ENCODE measurements at regions not wholly inside any gene's neighbourhood (a gene's known extent, or its start where the extent isn't known, plus 50 kb on each side); places are given as distances from the start of the nearest gene placed in this dataset.

DNA sequence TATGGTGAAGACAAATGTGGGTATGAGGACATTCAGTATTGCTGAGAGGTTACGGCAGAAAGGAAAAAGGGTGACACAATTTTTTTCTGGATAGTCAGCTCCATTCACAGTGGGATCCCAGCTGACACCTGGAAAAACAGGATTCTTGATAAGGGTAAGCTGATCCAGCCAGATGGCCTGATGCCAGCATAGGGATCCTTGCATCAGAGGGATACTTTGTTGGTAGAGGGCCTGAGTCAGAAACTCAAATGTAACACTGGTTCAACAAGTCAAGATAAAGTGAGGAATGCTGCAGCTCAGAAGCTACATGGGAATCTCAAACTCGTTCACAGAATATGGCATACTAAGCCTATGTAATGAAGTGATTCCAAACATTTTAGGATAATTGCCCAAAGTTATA, 726.7 kb downstream of the C4orf33 start:
- no peak overlapping the region for H2AFZ ChIP-seq (replicated peaks; ENCODE audit: low read length, poor library complexity)
- intact Hi-C loops (cut with micrococcal nuclease): no loop called here

More for the DNA sequence above, 726.7 kb downstream of the C4orf33 start:
- no peak overlapping the region for H3K4me2 ChIP-seq (ENCODE audit: low read depth, low read length)
- no peak overlapping the region for H4K91ac ChIP-seq (ENCODE audit: insufficient read depth, low read depth, low read length)
- H3K9ac ChIP-seq (ENCODE audit: low read depth, low read length): no peak overlapping the region
- ChIA-PET POLR2A (ENCODE audit: unreplicated experiment) (no interaction called here), CTCF (no interaction called here)
- WGBS, 2 experiments (ENCODE audit: extremely low coverage in 2 of 2, insufficient read length in 1 of 2): no CpG with 5 or more reads among the region's 2 CpGs
- no peak overlapping the region for H3K23ac ChIP-seq (ENCODE audit: low read depth, low read length)
- no peak overlapping the region for H2BK20ac ChIP-seq (ENCODE audit: low read depth, low read length)
- TF ChIP-seq RCOR1 (IDR thresholded peaks at IDR 0.05; ENCODE audit: insufficient replicate concordance, low read length) (no peak), FOS (IDR thresholded peaks at IDR 0.05; ENCODE audit: low read depth, low read length) (no peak), MAFK (IDR thresholded peaks at IDR 0.05; ENCODE audit: low read depth, low read length) (no peak), RFX5 (IDR thresholded peaks at IDR 0.05; ENCODE audit: low read depth, low read length) (no peak), MAZ (IDR thresholded peaks at IDR 0.05; ENCODE audit: borderline replicate concordance, low read depth, low read length) (no peak), BHLHE40 (IDR thresholded peaks at IDR 0.05; ENCODE audit: low read depth, low read length) (no peak)
- TF ChIP-seq, protein P1, sequence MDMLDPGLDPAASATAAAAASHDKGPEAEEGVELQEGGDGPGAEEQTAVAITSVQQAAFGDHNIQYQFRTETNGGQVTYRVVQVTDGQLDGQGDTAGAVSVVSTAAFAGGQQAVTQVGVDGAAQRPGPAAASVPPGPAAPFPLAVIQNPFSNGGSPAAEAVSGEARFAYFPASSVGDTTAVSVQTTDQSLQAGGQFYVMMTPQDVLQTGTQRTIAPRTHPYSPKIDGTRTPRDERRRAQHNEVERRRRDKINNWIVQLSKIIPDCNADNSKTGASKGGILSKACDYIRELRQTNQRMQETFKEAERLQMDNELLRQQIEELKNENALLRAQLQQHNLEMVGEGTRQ (IDR thresholded peaks at IDR 0.05; ENCODE audit: low read depth, low read length): no peak
- TF ChIP-seq, protein P2, sequence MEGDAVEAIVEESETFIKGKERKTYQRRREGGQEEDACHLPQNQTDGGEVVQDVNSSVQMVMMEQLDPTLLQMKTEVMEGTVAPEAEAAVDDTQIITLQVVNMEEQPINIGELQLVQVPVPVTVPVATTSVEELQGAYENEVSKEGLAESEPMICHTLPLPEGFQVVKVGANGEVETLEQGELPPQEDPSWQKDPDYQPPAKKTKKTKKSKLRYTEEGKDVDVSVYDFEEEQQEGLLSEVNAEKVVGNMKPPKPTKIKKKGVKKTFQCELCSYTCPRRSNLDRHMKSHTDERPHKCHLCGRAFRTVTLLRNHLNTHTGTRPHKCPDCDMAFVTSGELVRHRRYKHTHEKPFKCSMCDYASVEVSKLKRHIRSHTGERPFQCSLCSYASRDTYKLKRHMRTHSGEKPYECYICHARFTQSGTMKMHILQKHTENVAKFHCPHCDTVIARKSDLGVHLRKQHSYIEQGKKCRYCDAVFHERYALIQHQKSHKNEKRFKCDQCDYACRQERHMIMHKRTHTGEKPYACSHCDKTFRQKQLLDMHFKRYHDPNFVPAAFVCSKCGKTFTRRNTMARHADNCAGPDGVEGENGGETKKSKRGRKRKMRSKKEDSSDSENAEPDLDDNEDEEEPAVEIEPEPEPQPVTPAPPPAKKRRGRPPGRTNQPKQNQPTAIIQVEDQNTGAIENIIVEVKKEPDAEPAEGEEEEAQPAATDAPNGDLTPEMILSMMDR (conservative IDR thresholded peaks at IDR 0.05; ENCODE audit: low read depth, low read length): no peak
- ATAC-seq (ENCODE audit: low read depth) (no peak), DNase-seq (no peak)
- H4K20me1 ChIP-seq (ENCODE audit: insufficient read depth, low read length): no peaks in the 10 kb centered on the region
- H2BK5ac ChIP-seq (ENCODE audit: low read depth, low read length, poor library complexity, severe bottlenecking): no peak overlapping the region
- no peaks in the 10 kb centered on the region for H3K79me1 ChIP-seq (ENCODE audit: low read depth in 1 of 2, low read length in 2 of 2)
- no peaks in the 10 kb centered on the region for H3K4me1 ChIP-seq (ENCODE audit: control insufficient read depth, insufficient read depth, low read length)
- no peaks in the 10 kb centered on the region for H3K27me3 ChIP-seq (ENCODE audit: control insufficient read depth, insufficient read depth, low read length)
- H2AK9ac ChIP-seq (replicated peaks; ENCODE audit: low read depth, low read length, poor library complexity): no peak overlapping the region
- no peaks in the 10 kb centered on the region for H3K9me1 ChIP-seq (ENCODE audit: insufficient read depth, low read length)
- no peak overlapping the region for H2AK5ac ChIP-seq (ENCODE audit: low read depth, low read length)
- H4K8ac ChIP-seq (ENCODE audit: low read depth in 2 of 2, low read length in 2 of 2): no peak overlapping the region
- H4K5ac ChIP-seq (ENCODE audit: low read depth, low read length): no peak overlapping the region
- H3K4ac ChIP-seq (ENCODE audit: low read depth, low read length): no peak overlapping the region
- no peak overlapping the region for H3K56ac ChIP-seq (ENCODE audit: extremely low read depth, insufficient read depth, low read length)
- no peak overlapping the region for H3K27ac ChIP-seq (ENCODE audit: insufficient read depth, low read length)
- no peak overlapping the region for H3K4me3 ChIP-seq (ENCODE audit: insufficient read depth, low read depth, low read length)
- no TSS peak for BruUV-seq (replicated peaks)
- H3K18ac ChIP-seq (ENCODE audit: low read depth, low read length): no peak overlapping the region
- H3K14ac ChIP-seq (replicated peaks; ENCODE audit: low read depth, low read length): no peak overlapping the region
- no peak overlapping the region for H2BK15ac ChIP-seq (ENCODE audit: low read depth, low read length)
- H3K36me3 ChIP-seq (ENCODE audit: control insufficient read depth, insufficient read depth, low read length): no peaks in the 10 kb centered on the region
- dilution Hi-C loops (cut with HindIII; ENCODE audit: low sequenced_read_pairs, unreplicated experiment) (no loop called here), in situ Hi-C loops (cut with MboI; ENCODE audit: low sequenced_read_pairs) (no loop called here)
- no peaks in the 10 kb centered on the region; the same call in 1 of the 2 replicates for H3K9me3 ChIP-seq (ENCODE audit: control insufficient read depth, insufficient read depth, low read length)
- no peak overlapping the region for H2BK120ac ChIP-seq (ENCODE audit: low read depth, low read length)

Measured in IMR-90 (cell line).